HepG2 (cell line): ENCODE measurements at regions not wholly inside any gene's neighbourhood (a gene's known extent, or its start where the extent isn't known, plus 50 kb on each side); places are given as distances from the start of the nearest gene placed in this dataset.

Experiments
- CEBPB ChIP-seq: IDR thresholded peaks from 2 replicates; pipeline ENCODE4 v1.6.1; 2011; ENCODE audit warnings: low read depth, low read length, improper control_type of control experiment, borderline replicate concordance
- FOXJ3 ChIP-seq: sonication (generic); formaldehyde crosslinking; IDR thresholded peaks from 2 replicates; pipeline ENCODE4 v1.4.0; 2020; ENCODE audit warnings: missing genetic modification reagents, mild to moderate bottlenecking, borderline replicate concordance
- FOXM1 ChIP-seq: sonication (generic); formaldehyde crosslinking; IDR thresholded peaks from 2 replicates; pipeline ENCODE4 v1.5.0; 2020; ENCODE audit warnings: missing genetic modification reagents
- MTA1 ChIP-seq: sonication (generic); formaldehyde crosslinking; IDR thresholded peaks from 2 replicates; pipeline ENCODE4 v1.4.0; 2020; ENCODE audit warnings: missing genetic modification reagents, mild to moderate bottlenecking, borderline replicate concordance
- NCOR1 ChIP-seq: fragments of 200-600 bp; sonication (generic); IDR thresholded peaks from 2 replicates; pipeline ENCODE4 v1.7.0; 2017; ENCODE audit warnings: antibody characterized with exemption, low read length, borderline replicate concordance
- SMYD3 ChIP-seq: sonication (generic); formaldehyde crosslinking; IDR thresholded peaks from 2 replicates; pipeline ENCODE4 v1.8.1; 2023; ENCODE audit warnings: mild to moderate bottlenecking, missing genetic modification reagents
- STAG1 ChIP-seq: sonication (generic); formaldehyde crosslinking; IDR thresholded peaks from 2 replicates; pipeline ENCODE4 v1.4.0; 2020; ENCODE audit warnings: missing genetic modification reagents
- TCF12 ChIP-seq, 2 experiments: fragments of 450-650 bp in 1 of 2; sonication (generic) in 1 of 2; formaldehyde crosslinking in 1 of 2; IDR thresholded peaks; 2 replicates each; pipeline versions ENCODE4 v1.6.1 to v1.8.0; 2017 to 2022; ENCODE audit warnings: antibody characterized with exemption in 1 of 2, mild to moderate bottlenecking in 1 of 2, missing genetic modification reagents in 1 of 2, moderate library complexity in 1 of 2
- TCF7 ChIP-seq: sonication (generic); IDR thresholded peaks from 2 replicates; pipeline ENCODE4 v1.6.1; 2016; ENCODE audit warnings: antibody characterized with exemption, low read depth
- ZNF337 ChIP-seq: sonication (generic); formaldehyde crosslinking; IDR thresholded peaks from 2 replicates; pipeline ENCODE4 v1.5.1; 2020; ENCODE audit warnings: missing genetic modification reagents, low read depth, mild to moderate bottlenecking, borderline replicate concordance
- ZNF367 ChIP-seq: sonication (generic); formaldehyde crosslinking; IDR thresholded peaks from 2 replicates; pipeline ENCODE4 v1.4.0; 2020; ENCODE audit warnings: missing genetic modification reagents, borderline replicate concordance
- ZNF563 ChIP-seq: sonication (generic); formaldehyde crosslinking; IDR thresholded peaks from 2 replicates; pipeline ENCODE4 v1.8.0; 2022; ENCODE audit warnings: mild to moderate bottlenecking, moderate library complexity, missing genetic modification reagents
- ZSCAN20 ChIP-seq: sonication (generic); formaldehyde crosslinking; IDR thresholded peaks from 2 replicates; pipeline ENCODE4 v1.4.0; 2020; ENCODE audit warnings: missing genetic modification reagents, mild to moderate bottlenecking, borderline replicate concordance
- TF ChIP-seq, protein P1 (sequence below): sonication (generic); formaldehyde crosslinking; IDR thresholded peaks from 2 replicates; pipeline ENCODE4 v1.4.0; 2020; ENCODE audit warnings: missing genetic modification reagents
- TF ChIP-seq, protein P2 (sequence below): sonication (generic); formaldehyde crosslinking; IDR thresholded peaks from 2 replicates; pipeline ENCODE4 v1.5.0; 2020; ENCODE audit warnings: missing genetic modification reagents, mild to moderate bottlenecking, borderline replicate concordance
- TF ChIP-seq, protein P3 (sequence below): sonication (generic); formaldehyde crosslinking; IDR thresholded peaks from 2 replicates; pipeline ENCODE4 v1.8.0; 2022; ENCODE audit warnings: missing genetic modification reagents, mild to moderate bottlenecking, moderate library complexity, borderline replicate concordance
- TF ChIP-seq, protein P4 (sequence below): IDR thresholded peaks from 2 replicates; pipeline ENCODE4 v1.4.0; 2020; ENCODE audit warnings: mild to moderate bottlenecking, missing genetic modification reagents
- TF ChIP-seq, protein P5 (sequence below): IDR thresholded peaks from 2 replicates; pipeline ENCODE4 v1.6.1; 2016; ENCODE audit warnings: missing biosample characterization, missing genetic modification reagents, low read depth

DNA sequence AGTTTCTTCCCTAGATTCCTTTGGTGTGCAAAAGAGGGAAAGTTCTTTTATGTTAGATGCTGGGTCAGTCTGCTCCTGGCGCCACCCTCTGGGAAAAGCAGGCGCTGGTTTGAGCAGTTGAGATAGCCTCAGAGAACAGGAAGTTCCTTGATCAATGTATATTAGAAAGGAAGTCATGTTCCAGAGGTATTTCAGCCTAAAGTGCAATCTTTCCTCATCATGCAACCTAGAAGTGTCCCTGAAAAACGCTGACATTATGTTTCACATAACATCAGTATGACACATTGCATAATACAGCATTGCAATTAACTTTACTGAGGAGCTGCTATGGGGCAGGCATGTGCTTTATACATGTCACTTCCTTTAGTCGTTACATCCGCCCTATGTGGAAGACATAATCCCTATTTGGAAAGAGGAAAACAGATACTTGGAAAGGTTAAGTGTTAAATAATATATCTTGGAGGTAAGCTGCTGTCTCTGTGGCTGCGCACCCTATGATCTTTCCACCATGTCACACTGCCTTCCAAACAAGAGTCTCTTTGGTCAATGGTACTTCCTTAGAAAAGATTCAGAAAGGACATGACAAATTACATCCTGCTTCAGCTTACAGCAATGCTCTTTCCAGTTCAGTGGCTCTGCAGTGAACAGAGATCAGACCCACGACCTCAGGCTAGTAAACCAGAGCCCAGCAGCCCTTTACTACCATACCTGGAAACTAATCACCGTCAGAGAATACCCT is 369.7 kb downstream of the RAD51AP2 start (continued):
- TF ChIP-seq, protein P1, sequence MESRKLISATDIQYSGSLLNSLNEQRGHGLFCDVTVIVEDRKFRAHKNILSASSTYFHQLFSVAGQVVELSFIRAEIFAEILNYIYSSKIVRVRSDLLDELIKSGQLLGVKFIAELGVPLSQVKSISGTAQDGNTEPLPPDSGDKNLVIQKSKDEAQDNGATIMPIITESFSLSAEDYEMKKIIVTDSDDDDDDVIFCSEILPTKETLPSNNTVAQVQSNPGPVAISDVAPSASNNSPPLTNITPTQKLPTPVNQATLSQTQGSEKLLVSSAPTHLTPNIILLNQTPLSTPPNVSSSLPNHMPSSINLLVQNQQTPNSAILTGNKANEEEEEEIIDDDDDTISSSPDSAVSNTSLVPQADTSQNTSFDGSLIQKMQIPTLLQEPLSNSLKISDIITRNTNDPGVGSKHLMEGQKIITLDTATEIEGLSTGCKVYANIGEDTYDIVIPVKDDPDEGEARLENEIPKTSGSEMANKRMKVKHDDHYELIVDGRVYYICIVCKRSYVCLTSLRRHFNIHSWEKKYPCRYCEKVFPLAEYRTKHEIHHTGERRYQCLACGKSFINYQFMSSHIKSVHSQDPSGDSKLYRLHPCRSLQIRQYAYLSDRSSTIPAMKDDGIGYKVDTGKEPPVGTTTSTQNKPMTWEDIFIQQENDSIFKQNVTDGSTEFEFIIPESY (CRISPR knock-in tag), result no peak
- TF ChIP-seq, protein P2, sequence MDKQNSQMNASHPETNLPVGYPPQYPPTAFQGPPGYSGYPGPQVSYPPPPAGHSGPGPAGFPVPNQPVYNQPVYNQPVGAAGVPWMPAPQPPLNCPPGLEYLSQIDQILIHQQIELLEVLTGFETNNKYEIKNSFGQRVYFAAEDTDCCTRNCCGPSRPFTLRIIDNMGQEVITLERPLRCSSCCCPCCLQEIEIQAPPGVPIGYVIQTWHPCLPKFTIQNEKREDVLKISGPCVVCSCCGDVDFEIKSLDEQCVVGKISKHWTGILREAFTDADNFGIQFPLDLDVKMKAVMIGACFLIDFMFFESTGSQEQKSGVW (CRISPR knock-in tag), result no peak
- peak; percentile 50 for TF ChIP-seq STAG1
- no peak for TF ChIP-seq SMYD3
- TF ChIP-seq ZNF337 (CRISPR knock-in tag), result no peak
- TF ChIP-seq, protein P3, sequence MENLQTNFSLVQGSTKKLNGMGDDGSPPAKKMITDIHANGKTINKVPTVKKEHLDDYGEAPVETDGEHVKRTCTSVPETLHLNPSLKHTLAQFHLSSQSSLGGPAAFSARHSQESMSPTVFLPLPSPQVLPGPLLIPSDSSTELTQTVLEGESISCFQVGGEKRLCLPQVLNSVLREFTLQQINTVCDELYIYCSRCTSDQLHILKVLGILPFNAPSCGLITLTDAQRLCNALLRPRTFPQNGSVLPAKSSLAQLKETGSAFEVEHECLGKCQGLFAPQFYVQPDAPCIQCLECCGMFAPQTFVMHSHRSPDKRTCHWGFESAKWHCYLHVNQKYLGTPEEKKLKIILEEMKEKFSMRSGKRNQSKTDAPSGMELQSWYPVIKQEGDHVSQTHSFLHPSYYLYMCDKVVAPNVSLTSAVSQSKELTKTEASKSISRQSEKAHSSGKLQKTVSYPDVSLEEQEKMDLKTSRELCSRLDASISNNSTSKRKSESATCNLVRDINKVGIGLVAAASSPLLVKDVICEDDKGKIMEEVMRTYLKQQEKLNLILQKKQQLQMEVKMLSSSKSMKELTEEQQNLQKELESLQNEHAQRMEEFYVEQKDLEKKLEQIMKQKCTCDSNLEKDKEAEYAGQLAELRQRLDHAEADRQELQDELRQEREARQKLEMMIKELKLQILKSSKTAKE, result no peak
- TF ChIP-seq FOXJ3, result no peak
- no peak for TF ChIP-seq ZNF367
- no peak for TF ChIP-seq TCF12 (IDR thresholded peaks at IDR 0.05)
- TF ChIP-seq TCF12 (CRISPR knock-in tag; IDR thresholded peaks at IDR 0.05), result no peak
- TF ChIP-seq ZNF563, result no peak
- no peak for TF ChIP-seq TCF7
- no peak for TF ChIP-seq NCOR1
- no peak for TF ChIP-seq MTA1 (CRISPR knock-in tag)
- TF ChIP-seq ZSCAN20 (CRISPR knock-in tag), result no peak
- no peak; the same call in 1 of the 2 replicates for TF ChIP-seq CEBPB
- TF ChIP-seq FOXM1 (CRISPR knock-in tag), result no peak
- TF ChIP-seq, protein P4, sequence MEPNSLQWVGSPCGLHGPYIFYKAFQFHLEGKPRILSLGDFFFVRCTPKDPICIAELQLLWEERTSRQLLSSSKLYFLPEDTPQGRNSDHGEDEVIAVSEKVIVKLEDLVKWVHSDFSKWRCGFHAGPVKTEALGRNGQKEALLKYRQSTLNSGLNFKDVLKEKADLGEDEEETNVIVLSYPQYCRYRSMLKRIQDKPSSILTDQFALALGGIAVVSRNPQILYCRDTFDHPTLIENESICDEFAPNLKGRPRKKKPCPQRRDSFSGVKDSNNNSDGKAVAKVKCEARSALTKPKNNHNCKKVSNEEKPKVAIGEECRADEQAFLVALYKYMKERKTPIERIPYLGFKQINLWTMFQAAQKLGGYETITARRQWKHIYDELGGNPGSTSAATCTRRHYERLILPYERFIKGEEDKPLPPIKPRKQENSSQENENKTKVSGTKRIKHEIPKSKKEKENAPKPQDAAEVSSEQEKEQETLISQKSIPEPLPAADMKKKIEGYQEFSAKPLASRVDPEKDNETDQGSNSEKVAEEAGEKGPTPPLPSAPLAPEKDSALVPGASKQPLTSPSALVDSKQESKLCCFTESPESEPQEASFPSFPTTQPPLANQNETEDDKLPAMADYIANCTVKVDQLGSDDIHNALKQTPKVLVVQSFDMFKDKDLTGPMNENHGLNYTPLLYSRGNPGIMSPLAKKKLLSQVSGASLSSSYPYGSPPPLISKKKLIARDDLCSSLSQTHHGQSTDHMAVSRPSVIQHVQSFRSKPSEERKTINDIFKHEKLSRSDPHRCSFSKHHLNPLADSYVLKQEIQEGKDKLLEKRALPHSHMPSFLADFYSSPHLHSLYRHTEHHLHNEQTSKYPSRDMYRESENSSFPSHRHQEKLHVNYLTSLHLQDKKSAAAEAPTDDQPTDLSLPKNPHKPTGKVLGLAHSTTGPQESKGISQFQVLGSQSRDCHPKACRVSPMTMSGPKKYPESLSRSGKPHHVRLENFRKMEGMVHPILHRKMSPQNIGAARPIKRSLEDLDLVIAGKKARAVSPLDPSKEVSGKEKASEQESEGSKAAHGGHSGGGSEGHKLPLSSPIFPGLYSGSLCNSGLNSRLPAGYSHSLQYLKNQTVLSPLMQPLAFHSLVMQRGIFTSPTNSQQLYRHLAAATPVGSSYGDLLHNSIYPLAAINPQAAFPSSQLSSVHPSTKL (CRISPR knock-in tag), result no peak
- TF ChIP-seq, protein P5, sequence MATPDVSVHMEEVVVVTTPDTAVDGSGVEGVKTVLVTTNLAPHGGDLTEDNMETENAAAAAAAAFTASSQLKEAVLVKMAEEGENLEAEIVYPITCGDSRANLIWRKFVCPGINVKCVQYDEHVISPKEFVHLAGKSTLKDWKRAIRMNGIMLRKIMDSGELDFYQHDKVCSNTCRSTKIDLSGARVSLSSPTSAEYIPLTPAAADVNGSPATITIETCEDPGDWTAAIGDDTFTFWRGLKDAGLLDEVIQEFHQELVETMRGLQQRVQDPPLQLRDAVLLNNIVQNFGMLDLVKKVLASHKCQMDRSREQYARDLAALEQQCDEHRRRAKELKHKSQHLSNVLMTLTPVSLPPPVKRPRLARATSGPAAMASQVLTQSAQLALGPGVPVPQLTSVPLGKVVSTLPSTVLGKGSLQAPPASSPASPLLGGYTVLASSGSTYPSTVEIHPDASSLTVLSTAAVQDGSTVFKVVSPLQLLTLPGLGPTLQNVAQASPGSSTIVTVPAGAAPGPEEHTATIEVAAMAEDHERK (CRISPR knock-in tag), result no peak
